ENCODE measurements at regions not wholly inside any gene's neighbourhood (a gene's known extent, or its start where the extent isn't known, plus 50 kb on each side); places are given as distances from the start of the nearest gene placed in this dataset.

GRCh38 chr1:228546541-228547463 is 59.6 kb downstream of the RNF187 start:
- Histone ChIP-seq H3K9me3 (no peaks in the 10 kb centered on the region), H3K4me3 (no peak overlapping the region), H3K4me1 (no peaks in the 10 kb centered on the region), H3K27me3 (ENCODE audit: low read depth) (no peaks in the 10 kb centered on the region), H3K36me3 (no peaks in the 10 kb centered on the region), H3K27ac (no peak overlapping the region)
- TF ChIP-seq, protein P1, sequence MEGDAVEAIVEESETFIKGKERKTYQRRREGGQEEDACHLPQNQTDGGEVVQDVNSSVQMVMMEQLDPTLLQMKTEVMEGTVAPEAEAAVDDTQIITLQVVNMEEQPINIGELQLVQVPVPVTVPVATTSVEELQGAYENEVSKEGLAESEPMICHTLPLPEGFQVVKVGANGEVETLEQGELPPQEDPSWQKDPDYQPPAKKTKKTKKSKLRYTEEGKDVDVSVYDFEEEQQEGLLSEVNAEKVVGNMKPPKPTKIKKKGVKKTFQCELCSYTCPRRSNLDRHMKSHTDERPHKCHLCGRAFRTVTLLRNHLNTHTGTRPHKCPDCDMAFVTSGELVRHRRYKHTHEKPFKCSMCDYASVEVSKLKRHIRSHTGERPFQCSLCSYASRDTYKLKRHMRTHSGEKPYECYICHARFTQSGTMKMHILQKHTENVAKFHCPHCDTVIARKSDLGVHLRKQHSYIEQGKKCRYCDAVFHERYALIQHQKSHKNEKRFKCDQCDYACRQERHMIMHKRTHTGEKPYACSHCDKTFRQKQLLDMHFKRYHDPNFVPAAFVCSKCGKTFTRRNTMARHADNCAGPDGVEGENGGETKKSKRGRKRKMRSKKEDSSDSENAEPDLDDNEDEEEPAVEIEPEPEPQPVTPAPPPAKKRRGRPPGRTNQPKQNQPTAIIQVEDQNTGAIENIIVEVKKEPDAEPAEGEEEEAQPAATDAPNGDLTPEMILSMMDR (IDR thresholded peaks at IDR 0.05): no peak
- DNase-seq (no peak), ATAC-seq (no peak)
- intact Hi-C loops (cut with DNase I): no loop called here

DNA sequence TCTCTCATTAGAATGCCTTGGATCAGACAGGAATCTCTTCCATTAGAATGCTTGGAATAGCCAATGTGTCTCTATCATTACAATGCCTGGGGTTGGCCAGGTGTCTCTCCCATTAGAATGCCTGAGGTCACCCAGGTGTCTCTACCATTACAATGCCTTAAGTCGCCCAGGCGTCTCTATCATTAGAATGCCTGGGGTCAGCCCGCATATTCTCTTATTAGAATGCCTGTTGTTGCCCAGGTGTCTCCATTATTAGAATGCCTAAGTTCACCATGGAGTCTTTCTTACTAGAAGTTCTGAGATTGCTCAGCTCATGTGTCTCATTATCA is 60.2 kb downstream of the RNF187 start:
- Histone ChIP-seq H3K4me1 (no peaks in the 10 kb centered on the region), H3K4me3 (no peak overlapping the region), H3K9me3 (no peaks in the 10 kb centered on the region), H3K36me3 (no peaks in the 10 kb centered on the region), H3K27me3 (ENCODE audit: low read depth) (no peaks in the 10 kb centered on the region), H3K27ac (no peak overlapping the region)
- DNase-seq (no peak), ATAC-seq (no peak)
- TF ChIP-seq, protein P1 (IDR thresholded peaks at IDR 0.05): no peak
- intact Hi-C loops (cut with DNase I): no loop called here

DNA sequence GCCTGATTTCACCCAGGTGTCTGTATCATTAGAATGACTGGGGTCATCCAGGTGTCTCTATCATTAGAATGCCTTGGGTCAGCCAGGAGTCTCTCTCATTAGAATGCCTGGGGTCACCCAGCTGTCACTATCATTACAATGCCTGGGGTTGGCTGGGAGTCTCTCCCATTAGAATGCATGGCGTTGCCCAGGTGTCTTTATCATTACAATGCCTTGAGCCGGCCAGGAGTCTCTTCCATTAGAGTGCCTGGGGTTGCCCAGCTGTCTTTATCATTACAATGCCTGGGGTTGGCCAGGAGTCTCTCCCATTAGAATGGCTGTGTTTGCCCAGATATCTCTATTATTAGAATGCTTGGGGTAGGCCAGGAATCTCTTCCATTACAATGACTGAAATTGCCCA is 61.6 kb downstream of the RNF187 start:
- no peak for DNase-seq
- no peaks in the 10 kb centered on the region for H3K36me3 ChIP-seq
- H3K27me3 ChIP-seq (ENCODE audit: low read depth): no peaks in the 10 kb centered on the region

GRCh38 chr1:228552596-228553176 is 65.5 kb downstream of the RNF187 start:
- no peaks in the 10 kb centered on the region for H3K9me3 ChIP-seq
- H3K27ac ChIP-seq: no peak overlapping the region
- H3K4me1 ChIP-seq: no peaks in the 10 kb centered on the region
- intact Hi-C loops (cut with DNase I): no loop called here
- no peaks in the 10 kb centered on the region for H3K27me3 ChIP-seq (ENCODE audit: low read depth)
- TF ChIP-seq, protein P1 (IDR thresholded peaks at IDR 0.05): no peak
- no peaks in the 10 kb centered on the region for H3K36me3 ChIP-seq
- ATAC-seq: no peak
- no peak for DNase-seq
- no peak overlapping the region for H3K4me3 ChIP-seq

More for the DNA sequence above, 61.6 kb downstream of the RNF187 start:
- H3K4me1 ChIP-seq: no peaks in the 10 kb centered on the region
- no peak overlapping the region for H3K4me3 ChIP-seq
- H3K27ac ChIP-seq: no peak overlapping the region
- TF ChIP-seq, protein P1 (IDR thresholded peaks at IDR 0.05): no peak
- no peaks in the 10 kb centered on the region for H3K9me3 ChIP-seq
- no peak for ATAC-seq
- intact Hi-C loops (cut with DNase I): no loop called here

GRCh38 chr1:228554107-228554506 is 66.9 kb downstream of the RNF187 start:
- TF ChIP-seq, protein P1 (IDR thresholded peaks at IDR 0.05): no peak
- no peak for DNase-seq
- Histone ChIP-seq H3K9me3 (no peaks in the 10 kb centered on the region), H3K4me1 (no peaks in the 10 kb centered on the region), H3K36me3 (no peaks in the 10 kb centered on the region), H3K4me3 (no peak overlapping the region), H3K27ac (no peak overlapping the region), H3K27me3 (ENCODE audit: low read depth) (no peaks in the 10 kb centered on the region)
- intact Hi-C loops (cut with DNase I): no loop called here
- ATAC-seq: no peak
